ENCODE measurements at regions not wholly inside any gene's neighbourhood (a gene's known extent, or its start where the extent isn't known, plus 50 kb on each side); places are given as distances from the start of the nearest gene placed in this dataset.

- no peak for TF ChIP-seq CTCF (IDR thresholded peaks at IDR 0.05; ENCODE audit: insufficient read depth, missing control alignments)
These were observed 335.3 kb downstream of the FGFR2 start for GRCh38 chr10:121262774-121263430.

GRCh38 chr10:121263431-121263783 is 334.8 kb downstream of the FGFR2 start:
- FAIRE-seq, result no peak
- no peak for TF ChIP-seq CTCF (IDR thresholded peaks at IDR 0.05; ENCODE audit: insufficient read depth, missing control alignments)

More at GRCh38 chr10:121262774-121263430, 335.3 kb downstream of the FGFR2 start:
- FAIRE-seq (no peak), DNase-seq (ENCODE audit: insufficient read length, low spot score) (no peak)

GRCh38 chr10:121265360-121266123 is 332.7 kb downstream of the FGFR2 start:
- FAIRE-seq (no peak), DNase-seq (ENCODE audit: insufficient read length, low spot score) (no peak)
- TF ChIP-seq CTCF (IDR thresholded peaks at IDR 0.05; ENCODE audit: insufficient read depth, missing control alignments), result no peak

More at GRCh38 chr10:121263431-121263783, 334.8 kb downstream of the FGFR2 start:
- no peak for DNase-seq (ENCODE audit: insufficient read length, low spot score)

GRCh38 chr10:121266370-121266769 is 331.9 kb downstream of the FGFR2 start:
- no peak for TF ChIP-seq CTCF (IDR thresholded peaks at IDR 0.05; ENCODE audit: insufficient read depth, missing control alignments)
- FAIRE-seq (no peak), DNase-seq (ENCODE audit: insufficient read length, low spot score) (no peak)

- FAIRE-seq (no peak), DNase-seq (ENCODE audit: insufficient read length, low spot score) (no peak)
- TF ChIP-seq CTCF (IDR thresholded peaks at IDR 0.05; ENCODE audit: insufficient read depth, missing control alignments), result no peak
These were observed 330.8 kb downstream of the FGFR2 start for GRCh38 chr10:121267236-121268003.

- FAIRE-seq, result no peak
- no peak for DNase-seq (ENCODE audit: insufficient read length, low spot score)
These were observed 329.9 kb downstream of the FGFR2 start for GRCh38 chr10:121268363-121268762.

More at GRCh38 chr10:121268363-121268762, 329.9 kb downstream of the FGFR2 start:
- TF ChIP-seq CTCF (IDR thresholded peaks at IDR 0.05; ENCODE audit: insufficient read depth, missing control alignments), result no peak
